ENCODE measurements at regions not wholly inside any gene's neighbourhood (a gene's known extent, or its start where the extent isn't known, plus 50 kb on each side); places are given as distances from the start of the nearest gene placed in this dataset.

GRCh38 chr3:22981166-22981565 is 222.0 kb upstream of the UBE2E2 start:
- TF ChIP-seq CTCF (IDR thresholded peaks at IDR 0.05) (no peak), POLR2A (IDR thresholded peaks at IDR 0.05) (no peak)
